ENCODE measurements at regions not wholly inside any gene's neighbourhood (a gene's known extent, or its start where the extent isn't known, plus 50 kb on each side); places are given as distances from the start of the nearest gene placed in this dataset.

GRCh38 chr9:103889989-103890388 lies 204.1 kb upstream of the SMC2 start:
- TF ChIP-seq EZH2phosphoT487 (IDR thresholded peaks at IDR 0.05; ENCODE audit: borderline replicate concordance, low read depth, low read length): no peak
- no peak for TF ChIP-seq CTCF (conservative IDR thresholded peaks at IDR 0.05; ENCODE audit: low read length)
- ChIA-PET CTCF (ENCODE audit: unreplicated experiment) (no interaction called here), POLR2A (no interaction called here)

GRCh38 chr9:103894184-103894583 lies 199.9 kb upstream of the SMC2 start:
- Histone ChIP-seq H2AFZ (ENCODE audit: low read length) (no peak overlapping the region), H3K4me2 (ENCODE audit: low read length) (no peak overlapping the region), H3K9me3 (ENCODE audit: low read length) (no peaks in the 10 kb centered on the region), H3K27ac (ENCODE audit: low read depth, low read length, poor library complexity, severe bottlenecking) (no peak overlapping the region), H3K4me1 (ENCODE audit: insufficient read depth, low read length, poor library complexity, severe bottlenecking) (no peaks in the 10 kb centered on the region), H4K20me1 (ENCODE audit: insufficient read depth, low read length) (no peaks in the 10 kb centered on the region), H3K79me2 (ENCODE audit: insufficient read depth, low read depth, low read length) (no peaks in the 10 kb centered on the region), H3K36me3 (ENCODE audit: insufficient read depth, low read length) (no peaks in the 10 kb centered on the region), H3K4me3 (ENCODE audit: low read depth, low read length, poor library complexity, severe bottlenecking) (no peak overlapping the region), H3K9me2 (ENCODE audit: insufficient read depth, low read length) (no peaks in the 10 kb centered on the region)
- intact Hi-C loops (cut with micrococcal nuclease; ENCODE audit: unreplicated experiment): no loop called here
- POLR2A ChIA-PET: no interaction called here
- TF ChIP-seq EZH2phosphoT487 (IDR thresholded peaks at IDR 0.05; ENCODE audit: borderline replicate concordance, low read depth, low read length) (no peak), CTCF (conservative IDR thresholded peaks at IDR 0.05; ENCODE audit: low read length) (no peak)
- no TSS peak for BruUV-seq (replicated peaks)
- CTCF ChIA-PET (ENCODE audit: unreplicated experiment): no interaction called here
- DNase-seq (ENCODE audit: low spot score): no peak

More at GRCh38 chr9:103889989-103890388, 204.1 kb upstream of the SMC2 start:
- H3K9me3 ChIP-seq (ENCODE audit: low read length): no peaks in the 10 kb centered on the region
- intact Hi-C loops (cut with micrococcal nuclease; ENCODE audit: unreplicated experiment): no loop called here
- no peaks in the 10 kb centered on the region for H3K79me2 ChIP-seq (ENCODE audit: insufficient read depth, low read depth, low read length)
- no peaks in the 10 kb centered on the region for H3K4me1 ChIP-seq (ENCODE audit: insufficient read depth, low read length, poor library complexity, severe bottlenecking)
- H3K4me2 ChIP-seq (ENCODE audit: low read length): no peak overlapping the region
- BruUV-seq (replicated peaks): no TSS peak
- no peak for DNase-seq (ENCODE audit: low spot score)
- no peaks in the 10 kb centered on the region for H3K36me3 ChIP-seq (ENCODE audit: insufficient read depth, low read length)
- H4K20me1 ChIP-seq (ENCODE audit: insufficient read depth, low read length): no peaks in the 10 kb centered on the region
- H3K4me3 ChIP-seq (ENCODE audit: low read depth, low read length, poor library complexity, severe bottlenecking): no peak overlapping the region
- no peaks in the 10 kb centered on the region for H3K9me2 ChIP-seq (ENCODE audit: insufficient read depth, low read length)
- H2AFZ ChIP-seq (ENCODE audit: low read length): no peak overlapping the region
- no peak overlapping the region for H3K27ac ChIP-seq (ENCODE audit: low read depth, low read length, poor library complexity, severe bottlenecking)

GRCh38 chr9:103898550-103898949 lies 195.6 kb upstream of the SMC2 start:
- DNase-seq (ENCODE audit: low spot score): no peak
- Histone ChIP-seq H3K36me3 (ENCODE audit: insufficient read depth, low read length) (no peaks in the 10 kb centered on the region), H2AFZ (ENCODE audit: low read length) (no peak overlapping the region), H3K27ac (ENCODE audit: low read depth, low read length, poor library complexity, severe bottlenecking) (no peak overlapping the region), H4K20me1 (ENCODE audit: insufficient read depth, low read length) (no peaks in the 10 kb centered on the region), H3K79me2 (ENCODE audit: insufficient read depth, low read depth, low read length) (no peaks in the 10 kb centered on the region), H3K4me2 (ENCODE audit: low read length) (no peak overlapping the region), H3K9me2 (ENCODE audit: insufficient read depth, low read length) (no peaks in the 10 kb centered on the region), H3K4me1 (ENCODE audit: insufficient read depth, low read length, poor library complexity, severe bottlenecking) (no peaks in the 10 kb centered on the region), H3K4me3 (ENCODE audit: low read depth, low read length, poor library complexity, severe bottlenecking) (no peak overlapping the region), H3K9me3 (ENCODE audit: low read length) (no peaks in the 10 kb centered on the region)
- TF ChIP-seq EZH2phosphoT487 (IDR thresholded peaks at IDR 0.05; ENCODE audit: borderline replicate concordance, low read depth, low read length) (no peak), CTCF (conservative IDR thresholded peaks at IDR 0.05; ENCODE audit: low read length) (no peak)
- ChIA-PET CTCF (ENCODE audit: unreplicated experiment) (no interaction called here), POLR2A (interaction anchor here (0.7 kb wide), 1 partner anchor 686 kb away, joined by 3 read pairs; no protein-coding TSS in a partner anchor)
- intact Hi-C loops (cut with micrococcal nuclease; ENCODE audit: unreplicated experiment): no loop called here
- BruUV-seq (replicated peaks): no TSS peak

Data from OCI-LY7 (cell line).